ENCODE measurements at regions not wholly inside any gene's neighbourhood (a gene's known extent, or its start where the extent isn't known, plus 50 kb on each side); places are given as distances from the start of the nearest gene placed in this dataset.
A peak's percentile ranks its signal among the peaks of the same experiment; 100 is the strongest.

DNA sequence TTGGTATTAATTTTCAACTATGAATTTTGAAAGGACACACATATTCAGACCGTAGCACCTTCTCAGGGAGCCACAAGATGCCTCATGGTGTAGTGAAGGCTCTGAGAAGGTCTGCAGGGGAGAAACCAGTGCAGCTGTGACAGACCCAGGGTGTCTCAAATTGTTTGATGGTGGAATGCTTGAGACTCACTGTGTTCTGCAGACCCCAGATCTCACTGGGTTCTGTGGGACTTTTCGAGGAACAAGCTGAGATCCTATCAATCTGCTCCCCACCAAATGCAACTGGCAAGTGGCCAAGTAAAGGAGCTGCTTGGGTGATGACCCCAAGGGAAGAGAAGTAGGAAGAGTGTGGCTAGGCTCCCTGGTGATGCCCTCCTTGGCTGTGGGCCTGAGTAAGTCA lies 130.5 kb upstream of the UNC5B start:
- Histone ChIP-seq H3K4me3 (no peak overlapping the region), H3K36me3 (no peaks in the 10 kb centered on the region), H3K9me3 (no peaks in the 10 kb centered on the region), H3K27ac (no peak overlapping the region), H3K27me3 (peaks cover 0 to 8% (median 0%) of the 10 kb centered on the region in 7 donors), H3K4me1 (peaks cover 0 to 7% (median 3%) of the 10 kb centered on the region in 9 donors)
- DNase-seq = no peak
- TF ChIP-seq, protein P1, sequence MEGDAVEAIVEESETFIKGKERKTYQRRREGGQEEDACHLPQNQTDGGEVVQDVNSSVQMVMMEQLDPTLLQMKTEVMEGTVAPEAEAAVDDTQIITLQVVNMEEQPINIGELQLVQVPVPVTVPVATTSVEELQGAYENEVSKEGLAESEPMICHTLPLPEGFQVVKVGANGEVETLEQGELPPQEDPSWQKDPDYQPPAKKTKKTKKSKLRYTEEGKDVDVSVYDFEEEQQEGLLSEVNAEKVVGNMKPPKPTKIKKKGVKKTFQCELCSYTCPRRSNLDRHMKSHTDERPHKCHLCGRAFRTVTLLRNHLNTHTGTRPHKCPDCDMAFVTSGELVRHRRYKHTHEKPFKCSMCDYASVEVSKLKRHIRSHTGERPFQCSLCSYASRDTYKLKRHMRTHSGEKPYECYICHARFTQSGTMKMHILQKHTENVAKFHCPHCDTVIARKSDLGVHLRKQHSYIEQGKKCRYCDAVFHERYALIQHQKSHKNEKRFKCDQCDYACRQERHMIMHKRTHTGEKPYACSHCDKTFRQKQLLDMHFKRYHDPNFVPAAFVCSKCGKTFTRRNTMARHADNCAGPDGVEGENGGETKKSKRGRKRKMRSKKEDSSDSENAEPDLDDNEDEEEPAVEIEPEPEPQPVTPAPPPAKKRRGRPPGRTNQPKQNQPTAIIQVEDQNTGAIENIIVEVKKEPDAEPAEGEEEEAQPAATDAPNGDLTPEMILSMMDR (IDR thresholded peaks at IDR 0.05) = no peak
- WGBS, 2 donors = 91 to 93% methylated on average over 2 of the region's 2 CpGs
- no peak for ATAC-seq
- intact Hi-C loops (cut with DNase I) = no loop called here

DNA sequence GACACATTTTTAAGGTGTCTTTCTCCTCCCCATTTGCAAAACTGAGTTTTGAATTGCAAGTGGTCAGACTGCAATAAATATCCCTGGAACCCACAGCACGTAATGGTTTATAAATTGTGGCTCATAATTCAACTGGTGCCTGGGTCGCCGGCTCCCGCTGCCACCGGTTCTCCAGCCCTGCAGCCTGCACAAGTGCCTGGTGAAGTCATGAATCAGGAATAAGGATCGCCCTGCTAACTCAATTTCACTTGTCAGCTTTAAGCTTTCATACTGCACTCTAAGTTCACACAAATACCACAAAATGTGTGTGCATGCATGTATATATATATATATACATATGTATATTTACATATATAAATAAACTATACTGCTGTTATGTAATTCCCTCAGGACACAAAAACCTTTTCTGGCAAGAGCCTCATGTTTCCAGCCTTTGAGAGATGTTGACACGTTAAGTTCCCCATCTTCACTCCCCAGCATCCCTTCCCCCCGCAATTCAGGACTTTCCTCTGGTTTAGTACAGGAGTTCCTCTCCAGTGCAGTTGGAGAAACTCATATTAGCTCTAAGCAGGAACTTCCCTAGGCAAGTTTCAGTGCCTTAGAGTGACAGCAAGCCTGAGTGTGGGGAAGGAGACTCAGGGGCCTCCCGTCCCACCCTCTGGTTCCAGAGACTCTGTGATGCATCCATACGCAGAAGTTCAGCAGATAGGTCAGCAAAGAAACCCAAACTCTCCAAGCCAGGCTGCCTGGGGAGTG lies 129.2 kb upstream of the UNC5B start:
- DNase-seq = no peak

DNA sequence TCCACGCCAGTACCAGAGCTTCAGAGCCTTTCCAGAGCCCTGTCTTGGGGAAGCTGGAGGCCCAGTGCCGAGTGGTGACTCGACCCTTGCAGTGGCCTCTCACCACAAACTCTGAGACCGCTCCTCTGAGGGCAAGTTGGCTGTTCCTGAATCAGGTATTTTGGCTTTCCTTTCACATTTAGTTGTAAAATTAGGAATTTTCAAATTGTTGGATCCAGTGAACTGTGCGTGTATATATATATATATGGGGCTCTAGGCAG lies 128.7 kb upstream of the UNC5B start:
- Histone ChIP-seq H3K27ac (no peak overlapping the region), H3K4me3 (no peak overlapping the region), H3K36me3 (no peaks in the 10 kb centered on the region), H3K4me1 (no peaks in the 10 kb centered on the region), H3K27me3 (peaks cover 0 to 8% (median 0%) of the 10 kb centered on the region in 7 donors), H3K9me3 (no peaks in the 10 kb centered on the region)
- no peak for ATAC-seq
- intact Hi-C loops (cut with DNase I) = no loop called here
- TF ChIP-seq, protein P1 (IDR thresholded peaks at IDR 0.05) = no peak
- 74 to 86% methylated on average over 5 of the region's 5 CpGs for WGBS, 2 donors
- peak in 1 of 2 donors; percentile 1 for DNase-seq

More for the DNA sequence above, 129.2 kb upstream of the UNC5B start:
- no peak overlapping the region for H3K27ac ChIP-seq
- no peak for ATAC-seq
- H3K9me3 ChIP-seq = no peaks in the 10 kb centered on the region
- peaks cover 0 to 8% (median 0%) of the 10 kb centered on the region in 7 donors for H3K27me3 ChIP-seq
- H3K36me3 ChIP-seq = no peaks in the 10 kb centered on the region
- no peaks in the 10 kb centered on the region for H3K4me1 ChIP-seq
- H3K4me3 ChIP-seq = no peak overlapping the region
- intact Hi-C loops (cut with DNase I) = no loop called here
- TF ChIP-seq, protein P1 (IDR thresholded peaks at IDR 0.05) = no peak
- 85 to 91% methylated on average over 10 of the region's 10 CpGs for WGBS, 2 donors

DNA sequence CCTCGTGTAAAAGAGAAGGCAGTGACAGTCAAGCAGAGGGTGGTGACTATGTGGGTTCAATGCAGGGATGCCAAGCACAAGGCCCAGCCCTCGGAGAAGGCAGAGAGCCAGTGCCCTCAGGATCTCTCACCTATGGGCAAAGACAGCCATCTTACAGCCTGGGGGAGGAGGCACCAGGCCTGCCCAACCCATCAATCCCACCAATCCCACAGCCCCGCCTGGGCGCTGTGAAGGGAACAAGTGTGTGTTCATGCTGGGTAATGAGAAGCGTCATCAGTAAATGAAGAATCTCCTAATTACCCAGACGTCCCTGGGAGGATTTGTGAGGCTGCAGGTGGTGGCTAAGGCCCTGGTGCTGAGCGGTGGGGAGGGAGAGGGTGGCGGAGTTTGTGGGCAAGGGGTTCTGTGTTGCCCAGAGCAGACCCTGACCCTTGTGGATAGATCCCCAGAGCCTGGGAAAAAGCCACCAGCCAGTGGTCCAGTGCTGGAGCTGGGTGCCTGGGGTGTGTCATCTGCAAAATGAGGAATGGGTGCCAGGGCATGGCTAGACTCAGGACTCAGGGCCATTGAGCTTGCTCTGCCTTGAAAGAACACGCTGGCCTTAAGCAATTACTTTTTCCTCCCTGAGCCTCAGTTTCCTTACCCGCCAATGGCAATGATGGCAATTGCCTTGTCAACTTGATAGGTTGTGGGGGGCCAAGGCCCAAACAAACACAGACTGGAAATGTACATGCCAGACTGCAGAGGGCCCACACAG lies 128.1 kb upstream of the UNC5B start:
- DNase-seq (peak in 1 of 2 donors; percentile 2), ATAC-seq (no peak)
- Histone ChIP-seq H3K4me1 (no peaks in the 10 kb centered on the region), H3K27ac (no peak overlapping the region), H3K4me3 (no peak overlapping the region), H3K9me3 (no peaks in the 10 kb centered on the region), H3K27me3 (peaks cover 0 to 8% (median 0%) of the 10 kb centered on the region in 7 donors), H3K36me3 (no peaks in the 10 kb centered on the region)
- TF ChIP-seq, protein P1 (IDR thresholded peaks at IDR 0.05) = no peak
- WGBS, 2 donors = 86 to 93% methylated on average over 10 of the region's 10 CpGs
- intact Hi-C loops (cut with DNase I) = no loop called here

Data from heart right ventricle (tissue), 16 donors.